ENCODE measurements at regions not wholly inside any gene's neighbourhood (a gene's known extent, or its start where the extent isn't known, plus 50 kb on each side); places are given as distances from the start of the nearest gene placed in this dataset.

GRCh38 chr14:66135831-66136230 lies 350.3 kb upstream of the CCDC196 start:
- 71% methylated on average over 2 of the region's 2 CpGs; no CpG with 5 or more reads in 1 of the 2 donors for WGBS, 2 donors (ENCODE audit: low coverage in 1 of 2)
- Histone ChIP-seq H3K9me3 (no peaks in the 10 kb centered on the region), H3K27ac (no peak overlapping the region), H3K27me3 (no peaks in the 10 kb centered on the region), H3K36me3 (no peaks in the 10 kb centered on the region), H3K4me3 (no peak overlapping the region), H3K4me1 (peaks cover 0 to 6% (median 0%) of the 10 kb centered on the region in 3 donors)
- no peak for TF ChIP-seq POLR2A (IDR thresholded peaks at IDR 0.05)
- no peak for TF ChIP-seq EP300 (IDR thresholded peaks at IDR 0.05)
- TF ChIP-seq POLR2AphosphoS5 (IDR thresholded peaks at IDR 0.05), result no peak
- TF ChIP-seq CTCF (IDR thresholded peaks at IDR 0.05), result no peak
- no peak for ATAC-seq

- ATAC-seq, result no peak
- H3K27ac ChIP-seq, result no peak overlapping the region
- H3K27me3 ChIP-seq, result no peaks in the 10 kb centered on the region
- H3K36me3 ChIP-seq, result no peaks in the 10 kb centered on the region
- H3K4me1 ChIP-seq, result peaks cover 0 to 6% (median 0%) of the 10 kb centered on the region in 3 donors
- H3K9me3 ChIP-seq, result no peaks in the 10 kb centered on the region
- TF ChIP-seq EP300 (IDR thresholded peaks at IDR 0.05), result no peak
- TF ChIP-seq CTCF (IDR thresholded peaks at IDR 0.05), result no peak
- TF ChIP-seq POLR2AphosphoS5 (IDR thresholded peaks at IDR 0.05), result no peak
- TF ChIP-seq POLR2A (IDR thresholded peaks at IDR 0.05), result no peak
- 41 to 51% methylated on average over 5 to 8 of the region's 8 CpGs for WGBS, 2 donors (ENCODE audit: low coverage in 1 of 2)
- H3K4me3 ChIP-seq, result no peak overlapping the region
Observed at GRCh38 chr14:66137081-66137480, 349.1 kb upstream of the CCDC196 start.

DNA sequence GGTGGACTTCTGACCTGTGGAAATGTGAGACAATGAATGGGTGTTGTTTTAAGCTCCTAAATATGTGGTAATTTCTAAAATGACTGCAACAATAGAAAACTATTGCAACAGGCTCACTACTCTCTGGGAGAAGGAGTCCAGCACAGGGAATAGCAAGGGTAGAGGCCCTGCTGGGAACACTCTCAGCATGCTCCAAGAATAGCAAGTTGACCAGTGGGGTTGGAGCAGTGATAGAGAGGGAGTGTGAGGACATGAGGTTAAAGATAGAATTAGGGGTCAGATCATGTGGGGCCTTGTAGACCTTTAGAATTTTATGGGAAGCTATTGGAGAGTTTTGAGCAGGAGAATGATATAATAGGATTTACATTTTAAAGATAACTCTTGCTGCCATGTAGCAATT lies 346.7 kb upstream of the CCDC196 start:
- H3K36me3 ChIP-seq, result no peaks in the 10 kb centered on the region
- no peaks in the 10 kb centered on the region for H3K9me3 ChIP-seq
- no peak for ATAC-seq
- H3K27ac ChIP-seq, result no peak overlapping the region
- H3K4me1 ChIP-seq, result peaks cover 0 to 6% (median 0%) of the 10 kb centered on the region in 3 donors
- no peak for TF ChIP-seq POLR2A (IDR thresholded peaks at IDR 0.05)
- TF ChIP-seq EP300 (IDR thresholded peaks at IDR 0.05), result no peak
- no peak for TF ChIP-seq CTCF (IDR thresholded peaks at IDR 0.05)
- TF ChIP-seq POLR2AphosphoS5 (IDR thresholded peaks at IDR 0.05), result no peak
- H3K27me3 ChIP-seq, result no peaks in the 10 kb centered on the region
- H3K4me3 ChIP-seq, result no peak overlapping the region

GRCh38 chr14:66140213-66140918 lies 345.8 kb upstream of the CCDC196 start:
- no peak for TF ChIP-seq POLR2AphosphoS5 (IDR thresholded peaks at IDR 0.05)
- ATAC-seq, result no peak
- Histone ChIP-seq H3K36me3 (no peaks in the 10 kb centered on the region), H3K4me1 (peaks cover 0 to 6% (median 0%) of the 10 kb centered on the region in 3 donors), H3K27me3 (no peaks in the 10 kb centered on the region), H3K4me3 (no peak overlapping the region), H3K27ac (no peak overlapping the region), H3K9me3 (no peaks in the 10 kb centered on the region)
- 67 to 71% methylated on average over 4 to 6 of the region's 6 CpGs for WGBS, 2 donors (ENCODE audit: low coverage in 1 of 2)

GRCh38 chr14:66140963-66141362 lies 345.2 kb upstream of the CCDC196 start:
- ATAC-seq, result no peak
- Histone ChIP-seq H3K27me3 (no peaks in the 10 kb centered on the region), H3K27ac (no peak overlapping the region), H3K9me3 (no peaks in the 10 kb centered on the region), H3K4me1 (peaks cover 0 to 3% (median 0%) of the 10 kb centered on the region in 3 donors), H3K36me3 (no peaks in the 10 kb centered on the region), H3K4me3 (no peak overlapping the region)
- TF ChIP-seq POLR2A (IDR thresholded peaks at IDR 0.05) (no peak), CTCF (IDR thresholded peaks at IDR 0.05) (no peak), POLR2AphosphoS5 (IDR thresholded peaks at IDR 0.05) (no peak), EP300 (IDR thresholded peaks at IDR 0.05) (no peak)
- WGBS, 2 donors (ENCODE audit: low coverage in 1 of 2), result no CpG with 5 or more reads among the region's 3 CpGs
